SK-N-MC (cell line): ENCODE measurements at regions not wholly inside any gene's neighbourhood (a gene's known extent, or its start where the extent isn't known, plus 50 kb on each side); places are given as distances from the start of the nearest gene placed in this dataset.

Source experiments
- EZH2 ChIP-seq: fragments of 200-600 bp; sonication (generic); IDR thresholded peaks from one replicate; pipeline ENCODE4 v1.6.1; 2017; ENCODE audit warnings: antibody characterized with exemption
- FOXP2 ChIP-seq: optimal IDR thresholded peaks from 2 replicates; pipeline ENCODE3; 2011; ENCODE audit warnings: mild to moderate bottlenecking, moderate library complexity; ENCODE audit not compliant: insufficient read depth; ENCODE audit errors: extremely low read length, control extremely low read depth
- POLR2AphosphoS5 ChIP-seq: IDR thresholded peaks from 2 replicates; pipeline ENCODE4 v1.6.1; 2012; ENCODE audit warnings: mild to moderate bottlenecking, low read depth, low read length, borderline replicate concordance

- TF ChIP-seq POLR2AphosphoS5: no peak
- TF ChIP-seq EZH2: no peak
- no peak for TF ChIP-seq FOXP2
Measured at GRCh38 chr7:11956991-11957390, 125.0 kb upstream of the THSD7A start.
